Stimulated activated naive B cell treated with anti-CD40 and anti-IgM and Interleukin-4, amounts not matched to agents 10 μg/mL and 1 μg/mL and 100 μg/mL, for 72 hours (primary cell): ENCODE measurements at regions not wholly inside any gene's neighbourhood (a gene's known extent, or its start where the extent isn't known, plus 50 kb on each side); places are given as distances from the start of the nearest gene placed in this dataset.
A peak's percentile ranks its signal among the peaks of the same experiment; 100 is the strongest.

Experiments
- ATAC-seq, 2 donors: fragments of 150-1000 bp; cut with Tn5 transposase; replicated peaks; 2 replicates each; pipeline ENCODE4 v1.10.0; 2021; ENCODE audit warnings: moderate library complexity in 1 of 2
- DNase-seq: peaks from one replicate; pipeline ENCODE4 v3.0.0; 2021
- H3K27ac Mint-ChIP-seq: one replicate; pipeline ENCODE4 v1.8.0; 2022; ENCODE audit warnings: mild to moderate bottlenecking, mixed read lengths
- H3K27me3 Mint-ChIP-seq, 2 donors: one replicate each; pipeline ENCODE4 v1.8.0; 2022; ENCODE audit warnings: mixed read lengths in 2 of 2
- H3K36me3 Mint-ChIP-seq, 2 donors: one replicate each; pipeline ENCODE4 v1.8.0; 2022; ENCODE audit warnings: mixed read lengths in 2 of 2, mild to moderate bottlenecking in 1 of 2
- H3K4me1 Mint-ChIP-seq, 2 donors: one replicate each; pipeline ENCODE4 v1.8.0; 2022; ENCODE audit warnings: mixed read lengths in 2 of 2, mild to moderate bottlenecking in 1 of 2
- H3K4me3 Mint-ChIP-seq, 2 donors: one replicate each; pipeline ENCODE4 v1.8.0; 2022; ENCODE audit warnings: mild to moderate bottlenecking in 2 of 2, mixed read lengths in 2 of 2, moderate library complexity in 1 of 2
- H3K9me3 Mint-ChIP-seq, 2 donors: one replicate each; pipeline ENCODE4 v1.8.0; 2022; ENCODE audit warnings: mixed read lengths in 2 of 2, mild to moderate bottlenecking in 1 of 2

DNA sequence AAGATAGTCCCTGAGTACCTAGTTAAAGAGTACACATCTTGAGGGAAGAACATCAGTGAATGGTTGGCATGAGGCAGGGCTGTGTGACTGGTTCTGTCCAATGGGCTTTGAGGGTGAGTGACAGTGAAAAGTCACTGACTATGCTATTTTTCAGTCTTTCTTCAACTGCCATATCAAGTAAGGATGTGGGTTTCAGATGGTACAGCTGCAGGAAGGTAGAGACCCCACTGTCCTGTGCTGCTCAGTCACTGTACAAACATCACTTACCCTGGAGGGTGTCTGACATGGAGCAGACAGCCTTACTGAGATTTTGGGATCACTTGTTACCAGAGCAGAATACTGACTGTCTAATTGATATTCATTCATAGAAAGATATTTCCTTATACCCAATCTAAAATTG lies 115.3 kb upstream of the ASCC3 start:
- DNase-seq (no peak), ATAC-seq (no peak)
- peaks cover 0 to 5% of the 10 kb centered on the region in 2 donors for H3K27me3 Mint-ChIP-seq
- H3K27ac Mint-ChIP-seq: no peak overlapping the region
- no peaks in the 10 kb centered on the region for H3K36me3 Mint-ChIP-seq
- H3K9me3 Mint-ChIP-seq: peaks cover 0 to 2% of the 10 kb centered on the region in 2 donors
- no peaks in the 10 kb centered on the region for H3K4me1 Mint-ChIP-seq
- H3K4me3 Mint-ChIP-seq: no peak overlapping the region

GRCh38 chr6:100998111-100998510 lies 117.0 kb upstream of the ASCC3 start:
- DNase-seq: no peak
- peaks cover 0 to 1% of the 10 kb centered on the region in 2 donors for H3K9me3 Mint-ChIP-seq

GRCh38 chr6:100999034-100999597 lies 118.0 kb upstream of the ASCC3 start:
- no peak for DNase-seq
- H3K4me3 Mint-ChIP-seq: no peak overlapping the region
- H3K27ac Mint-ChIP-seq: no peak overlapping the region
- H3K4me1 Mint-ChIP-seq: no peaks in the 10 kb centered on the region
- peaks cover 0 to 5% of the 10 kb centered on the region in 2 donors for H3K27me3 Mint-ChIP-seq
- no peak for ATAC-seq
- H3K36me3 Mint-ChIP-seq: no peaks in the 10 kb centered on the region
- peaks cover 0 to 2% of the 10 kb centered on the region in 2 donors for H3K9me3 Mint-ChIP-seq

More at GRCh38 chr6:100998111-100998510, 117.0 kb upstream of the ASCC3 start:
- H3K4me1 Mint-ChIP-seq: no peaks in the 10 kb centered on the region
- no peaks in the 10 kb centered on the region for H3K36me3 Mint-ChIP-seq
- H3K27ac Mint-ChIP-seq: no peak overlapping the region
- H3K4me3 Mint-ChIP-seq: no peak overlapping the region
- H3K27me3 Mint-ChIP-seq: peaks cover 0 to 5% of the 10 kb centered on the region in 2 donors
- ATAC-seq: no peak

DNA sequence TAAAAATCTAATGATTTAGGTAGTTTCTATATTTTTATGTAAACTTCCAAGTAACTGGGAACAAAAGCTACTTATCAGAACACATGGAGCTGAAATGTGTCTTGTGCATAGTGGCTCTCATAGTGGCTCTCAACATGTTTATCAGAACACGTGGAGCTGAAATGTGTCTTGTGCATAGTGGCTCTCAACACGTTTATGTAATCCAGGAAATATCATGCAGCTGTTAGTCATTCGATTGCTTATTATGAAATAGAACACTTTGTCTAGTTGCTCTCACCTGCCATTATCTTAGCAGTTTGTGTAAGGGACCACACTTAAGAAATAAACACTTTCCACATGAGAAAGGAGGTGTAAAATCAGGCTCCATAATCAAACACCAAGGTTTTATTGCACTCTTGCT lies 119.2 kb upstream of the ASCC3 start:
- ATAC-seq (no peak), DNase-seq (no peak)
- Mint-ChIP-seq H3K36me3 (no peaks in the 10 kb centered on the region), H3K27ac (no peak overlapping the region), H3K4me1 (no peaks in the 10 kb centered on the region), H3K27me3 (peaks cover 0 to 5% of the 10 kb centered on the region in 2 donors), H3K9me3 (peaks cover 0 to 2% of the 10 kb centered on the region in 2 donors), H3K4me3 (no peak overlapping the region)

- Mint-ChIP-seq H3K4me3 (no peak overlapping the region), H3K9me3 (peaks cover 0 to 2% of the 10 kb centered on the region in 2 donors), H3K4me1 (no peaks in the 10 kb centered on the region)
These were observed 119.9 kb upstream of the ASCC3 start for GRCh38 chr6:101001012-101001411.

DNA sequence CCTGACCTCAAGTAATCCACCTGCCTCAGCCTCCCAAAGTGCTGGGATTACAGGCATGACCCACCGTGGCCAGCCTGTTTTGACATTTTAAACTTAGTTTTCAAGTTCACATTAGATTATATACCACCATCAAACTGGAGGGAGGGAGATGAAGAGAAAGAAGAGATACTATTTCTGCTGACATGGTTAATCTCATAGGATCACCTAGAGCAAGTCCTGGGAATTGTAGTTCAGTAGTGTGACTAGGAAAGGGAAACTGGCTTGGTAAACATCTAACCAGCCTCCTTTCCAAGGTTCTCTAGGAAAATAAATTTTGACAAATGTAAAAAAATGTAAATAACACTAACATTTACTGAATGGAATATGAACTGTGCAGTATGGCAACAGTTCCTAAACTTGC lies 120.5 kb upstream of the ASCC3 start:
- ATAC-seq (no peak), DNase-seq (no peak)
- no peak overlapping the region for H3K27ac Mint-ChIP-seq
- peaks cover 0 to 2% of the 10 kb centered on the region in 2 donors for H3K9me3 Mint-ChIP-seq
- H3K4me1 Mint-ChIP-seq: no peaks in the 10 kb centered on the region
- H3K4me3 Mint-ChIP-seq: no peak overlapping the region
- peaks cover 0 to 5% of the 10 kb centered on the region in 2 donors for H3K27me3 Mint-ChIP-seq
- no peaks in the 10 kb centered on the region for H3K36me3 Mint-ChIP-seq

More at GRCh38 chr6:101001012-101001411, 119.9 kb upstream of the ASCC3 start:
- no peak overlapping the region for H3K27ac Mint-ChIP-seq
- no peaks in the 10 kb centered on the region for H3K36me3 Mint-ChIP-seq
- DNase-seq: no peak
- ATAC-seq: no peak
- H3K27me3 Mint-ChIP-seq: peaks cover 0 to 5% of the 10 kb centered on the region in 2 donors

- Mint-ChIP-seq H3K36me3 (no peaks in the 10 kb centered on the region), H3K27ac (no peak overlapping the region), H3K4me1 (no peaks in the 10 kb centered on the region), H3K4me3 (no peak overlapping the region), H3K27me3 (peaks cover 0 to 5% of the 10 kb centered on the region in 2 donors), H3K9me3 (peaks cover 0 to 2% of the 10 kb centered on the region in 2 donors)
- no peak for ATAC-seq
- DNase-seq: no peak
These were observed 121.9 kb upstream of the ASCC3 start for GRCh38 chr6:101003075-101003474.

DNA sequence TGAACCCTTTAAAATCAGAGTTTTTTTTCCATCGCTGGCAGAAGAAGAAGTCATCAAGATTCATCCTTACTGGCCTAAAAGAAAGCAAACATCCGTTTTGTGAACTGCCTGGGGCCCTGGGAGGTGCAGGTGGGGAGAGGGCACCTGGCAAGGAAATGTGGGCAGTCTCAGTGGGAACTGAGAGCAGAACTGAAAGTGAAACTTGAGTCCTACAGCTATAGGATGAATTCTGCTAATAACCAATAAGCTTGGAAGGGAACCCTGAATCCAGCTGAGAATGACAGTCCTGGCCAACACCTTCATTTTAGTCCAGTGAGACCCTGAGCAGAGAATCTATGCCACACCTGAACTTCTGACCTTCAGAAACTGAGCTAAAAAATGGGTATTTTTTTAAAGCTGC lies 130.1 kb upstream of the ASCC3 start:
- Mint-ChIP-seq H3K4me3 (no peak overlapping the region), H3K4me1 (peaks cover 9 to 16% of the 10 kb centered on the region in 2 donors), H3K27me3 (no peaks in the 10 kb centered on the region), H3K9me3 (no peaks in the 10 kb centered on the region), H3K36me3 (no peaks in the 10 kb centered on the region), H3K27ac (peak overlapping the region; percentile 77)
- peak; percentile 8 for DNase-seq
- peak; percentile 87 to 91 for ATAC-seq

GRCh38 chr6:101013612-101014195 lies 132.6 kb upstream of the ASCC3 start:
- H3K27ac Mint-ChIP-seq: no peak overlapping the region
- DNase-seq (no peak), ATAC-seq (no peak)

DNA sequence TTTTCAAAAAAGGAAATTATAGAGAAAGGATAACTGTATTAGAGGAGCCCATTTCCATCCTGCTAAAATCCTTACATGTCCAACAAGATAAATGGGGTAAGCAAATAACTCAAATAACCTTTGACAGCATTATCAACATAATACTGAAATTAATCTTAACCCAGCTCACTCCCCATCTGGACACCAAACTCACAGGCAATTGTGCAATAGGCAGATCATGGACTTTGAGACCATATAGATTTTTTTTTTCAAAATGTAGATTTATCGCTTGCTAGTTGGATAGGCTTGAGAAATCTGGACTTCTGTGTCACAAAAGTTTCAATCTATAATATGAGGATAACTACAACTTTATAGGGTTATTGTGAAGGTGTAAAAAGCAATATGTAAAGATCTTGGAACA lies 134.4 kb upstream of the ASCC3 start:
- no peak overlapping the region for H3K27ac Mint-ChIP-seq
- H3K4me1 Mint-ChIP-seq: peaks cover 7 to 15% of the 10 kb centered on the region in 2 donors
- no peaks in the 10 kb centered on the region for H3K9me3 Mint-ChIP-seq
- no peak for DNase-seq
- H3K36me3 Mint-ChIP-seq: no peaks in the 10 kb centered on the region
- H3K4me3 Mint-ChIP-seq: no peak overlapping the region
- ATAC-seq: no peak
- no peaks in the 10 kb centered on the region for H3K27me3 Mint-ChIP-seq

More at GRCh38 chr6:101013612-101014195, 132.6 kb upstream of the ASCC3 start:
- Mint-ChIP-seq H3K27me3 (no peaks in the 10 kb centered on the region), H3K4me3 (no peak overlapping the region), H3K4me1 (peaks cover 9 to 16% of the 10 kb centered on the region in 2 donors), H3K9me3 (no peaks in the 10 kb centered on the region), H3K36me3 (no peaks in the 10 kb centered on the region)

- H3K27ac Mint-ChIP-seq: no peak overlapping the region
- no peaks in the 10 kb centered on the region for H3K9me3 Mint-ChIP-seq
- H3K4me1 Mint-ChIP-seq: peaks cover under 1 to 8% of the 10 kb centered on the region in 2 donors
- ATAC-seq (no peak), DNase-seq (no peak)
- H3K36me3 Mint-ChIP-seq: no peaks in the 10 kb centered on the region
- no peak overlapping the region for H3K4me3 Mint-ChIP-seq
- no peaks in the 10 kb centered on the region for H3K27me3 Mint-ChIP-seq
These were observed 135.0 kb upstream of the ASCC3 start for GRCh38 chr6:101016163-101016562.

DNA sequence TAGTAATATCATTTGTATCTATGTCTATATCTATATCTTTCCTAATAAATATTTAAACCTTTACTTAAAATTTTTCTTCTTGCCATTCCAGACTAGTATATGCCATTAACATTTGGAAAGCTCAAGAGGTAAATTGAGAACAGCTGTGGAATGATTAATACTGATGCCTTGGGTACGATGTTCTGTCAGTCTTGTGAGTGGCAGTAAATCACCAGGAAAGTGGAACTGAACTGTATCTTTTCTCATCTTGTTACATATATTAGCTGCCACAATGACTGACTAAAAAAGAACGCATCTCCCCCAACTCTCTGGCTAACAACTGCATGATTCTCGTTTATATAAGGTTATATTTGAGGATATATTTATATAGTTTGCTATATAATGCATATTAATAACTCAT lies 137.0 kb upstream of the ASCC3 start:
- no peak overlapping the region for H3K27ac Mint-ChIP-seq
- H3K4me3 Mint-ChIP-seq: no peak overlapping the region
- ATAC-seq: no peak
- H3K36me3 Mint-ChIP-seq: no peaks in the 10 kb centered on the region
- no peak for DNase-seq
- no peaks in the 10 kb centered on the region for H3K27me3 Mint-ChIP-seq
- no peaks in the 10 kb centered on the region for H3K4me1 Mint-ChIP-seq
- H3K9me3 Mint-ChIP-seq: no peaks in the 10 kb centered on the region

- Mint-ChIP-seq H3K27ac (no peak overlapping the region), H3K4me3 (no peak overlapping the region), H3K9me3 (peaks cover 2 to 3% of the 10 kb centered on the region in 2 donors), H3K4me1 (no peaks in the 10 kb centered on the region), H3K27me3 (no peaks in the 10 kb centered on the region), H3K36me3 (no peaks in the 10 kb centered on the region)
- DNase-seq: no peak
- ATAC-seq: no peak
These were observed 140.4 kb upstream of the ASCC3 start for GRCh38 chr6:101021504-101021903.

DNA sequence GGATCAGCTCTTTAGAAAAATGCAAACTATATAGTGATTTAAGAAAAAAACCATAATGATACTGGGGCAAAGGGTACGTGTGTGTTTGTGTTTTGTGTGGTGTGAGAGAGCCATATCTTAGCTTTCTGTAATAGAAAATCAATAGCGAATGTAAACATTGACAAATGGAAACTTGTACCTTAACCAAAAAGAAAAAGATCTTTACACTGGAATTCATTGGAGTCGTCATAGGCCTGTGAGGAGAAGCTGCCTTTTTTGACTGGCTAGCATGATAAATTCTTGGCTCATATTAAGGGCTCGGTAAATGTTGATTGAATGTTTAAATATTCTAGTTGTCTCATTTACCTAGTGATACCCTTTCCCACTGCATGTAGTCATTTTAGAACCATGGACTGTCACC lies 161.8 kb upstream of the ASCC3 start:
- Mint-ChIP-seq H3K4me3 (no peak overlapping the region), H3K4me1 (no peaks in the 10 kb centered on the region), H3K36me3 (peaks cover 0 to 1% of the 10 kb centered on the region in 2 donors), H3K27me3 (no peaks in the 10 kb centered on the region), H3K27ac (no peak overlapping the region), H3K9me3 (peaks cover 2 to 5% of the 10 kb centered on the region in 2 donors)
- DNase-seq (no peak), ATAC-seq (no peak)

GRCh38 chr6:101058296-101058695 lies 177.2 kb upstream of the ASCC3 start:
- H3K27me3 Mint-ChIP-seq: peaks cover 0 to 4% of the 10 kb centered on the region in 2 donors
- DNase-seq (no peak), ATAC-seq (no peak)
- no peak overlapping the region for H3K27ac Mint-ChIP-seq
- no peaks in the 10 kb centered on the region for H3K36me3 Mint-ChIP-seq
- no peaks in the 10 kb centered on the region for H3K4me1 Mint-ChIP-seq
- no peak overlapping the region for H3K4me3 Mint-ChIP-seq
- H3K9me3 Mint-ChIP-seq: peaks cover 3 to 4% of the 10 kb centered on the region in 2 donors
